MM.1S (cell line): ENCODE measurements at regions not wholly inside any gene's neighbourhood (a gene's known extent, or its start where the extent isn't known, plus 50 kb on each side); places are given as distances from the start of the nearest gene placed in this dataset.

Experiments used
- DNase-seq: peaks from one replicate; pipeline ENCODE4 v3.0.0-alpha.2; 2015
- H2AFZ ChIP-seq: fragments of 300-600 bp; sonication (generic); 2 replicates; pipeline ENCODE4 v1.6.0; 2016; ENCODE audit warnings: antibody characterized with exemption, low read length
- H3F3A ChIP-seq: fragments of 300-600 bp; sonication (generic); 2 replicates; pipeline ENCODE4 v1.6.1; 2016; ENCODE audit warnings: mild to moderate bottlenecking, antibody characterized with exemption, low read length, moderate library complexity, mixed read lengths; ENCODE audit not compliant: insufficient read depth
- H3K27ac ChIP-seq: fragments of 300-600 bp; sonication (generic); 2 replicates; pipeline ENCODE4 v1.5.1; 2016; ENCODE audit warnings: mild to moderate bottlenecking, low read length
- H3K27me3 ChIP-seq: fragments of 300-600 bp; sonication (generic); replicated peaks from 2 replicates; pipeline ENCODE4 v1.6.0; 2016; ENCODE audit warnings: low read length; ENCODE audit not compliant: insufficient read depth
- H3K36me3 ChIP-seq: fragments of 300-600 bp; sonication (generic); replicated peaks from 2 replicates; pipeline ENCODE4 v1.6.1; 2016; ENCODE audit warnings: mild to moderate bottlenecking, low read length, mixed read lengths; ENCODE audit not compliant: insufficient read depth
- H3K4me1 ChIP-seq: fragments of 300-600 bp; sonication (generic); 2 replicates; pipeline ENCODE4 v1.6.1; 2016; ENCODE audit warnings: low read length, mixed read lengths
- H3K4me2 ChIP-seq: fragments of 300-600 bp; sonication (generic); 2 replicates; pipeline ENCODE4 v1.6.0; 2016; ENCODE audit warnings: low read depth, low read length
- H3K4me3 ChIP-seq: fragments of 300-600 bp; sonication (generic); 2 replicates; pipeline ENCODE4 v1.5.1; 2016; ENCODE audit warnings: low read length, mixed read lengths
- H3K79me2 ChIP-seq: fragments of 300-600 bp; sonication (generic); 2 replicates; pipeline ENCODE4 v1.6.1; 2016; ENCODE audit warnings: mixed run types, low read length, mixed read lengths
- H3K9ac ChIP-seq: fragments of 300-600 bp; sonication (generic); 2 replicates; pipeline ENCODE4 v1.6.1; 2016; ENCODE audit warnings: low read length, mixed read lengths
- H3K9me2 ChIP-seq: fragments of 300-600 bp; sonication (generic); replicated peaks from 2 replicates; pipeline ENCODE4 v1.6.1; 2016; ENCODE audit warnings: mild to moderate bottlenecking, low read length, mixed read lengths; ENCODE audit not compliant: insufficient read depth
- H3K9me3 ChIP-seq: fragments of 300-600 bp; sonication (generic); replicated peaks from 2 replicates; pipeline ENCODE4 v1.6.1; 2016; ENCODE audit warnings: mild to moderate bottlenecking, low read length, mixed read lengths; ENCODE audit not compliant: insufficient read depth
- H4K20me1 ChIP-seq: fragments of 300-600 bp; sonication (generic); 2 replicates; pipeline ENCODE4 v1.6.1; 2016; ENCODE audit warnings: mild to moderate bottlenecking, low read length, moderate library complexity, mixed read lengths; ENCODE audit not compliant: insufficient read depth
- EZH2 ChIP-seq: fragments of 300-600 bp; sonication (generic); optimal IDR thresholded peaks from 2 replicates; pipeline ENCODE3; 2017; ENCODE audit warnings: low read depth, mild to moderate bottlenecking, antibody characterized with exemption, low read length, mixed read lengths
- EZH2phosphoT487 ChIP-seq: fragments of 300-600 bp; sonication (generic); IDR thresholded peaks from 2 replicates; pipeline ENCODE4 v1.6.1; 2018; ENCODE audit warnings: antibody characterized with exemption, low read length
- TF ChIP-seq, protein P1 (sequence below): fragments of 300-600 bp; sonication (generic); IDR thresholded peaks from 2 replicates; pipeline ENCODE4 v1.5.1; 2016; ENCODE audit warnings: antibody characterized with exemption, low read length, mixed read lengths

DNA sequence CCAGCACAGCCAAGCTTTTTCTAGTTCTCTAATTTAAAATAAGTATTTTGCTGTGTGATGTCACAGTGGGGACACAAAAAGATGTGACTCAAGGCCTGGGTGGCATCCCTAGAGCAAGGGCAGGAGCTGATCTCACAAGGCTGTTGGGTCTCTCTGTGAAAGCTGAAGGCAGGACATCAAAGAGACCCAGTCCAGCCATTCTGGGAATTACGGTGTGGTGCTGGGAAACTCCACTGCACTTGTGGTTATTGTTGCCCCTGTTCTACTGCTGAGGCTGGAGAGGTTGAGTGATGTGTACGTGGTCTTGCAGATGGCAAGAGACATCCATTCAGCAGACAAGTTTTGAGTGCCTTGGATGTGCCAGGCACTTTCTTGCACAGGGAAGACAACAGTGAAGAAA is 352.9 kb downstream of the CYRIA start:
- no peaks in the 10 kb centered on the region for H4K20me1 ChIP-seq
- no peaks in the 10 kb centered on the region for H3K4me1 ChIP-seq
- H3K9ac ChIP-seq: no peak overlapping the region
- TF ChIP-seq EZH2phosphoT487 (no peak), EZH2 (no peak)
- TF ChIP-seq, protein P1, sequence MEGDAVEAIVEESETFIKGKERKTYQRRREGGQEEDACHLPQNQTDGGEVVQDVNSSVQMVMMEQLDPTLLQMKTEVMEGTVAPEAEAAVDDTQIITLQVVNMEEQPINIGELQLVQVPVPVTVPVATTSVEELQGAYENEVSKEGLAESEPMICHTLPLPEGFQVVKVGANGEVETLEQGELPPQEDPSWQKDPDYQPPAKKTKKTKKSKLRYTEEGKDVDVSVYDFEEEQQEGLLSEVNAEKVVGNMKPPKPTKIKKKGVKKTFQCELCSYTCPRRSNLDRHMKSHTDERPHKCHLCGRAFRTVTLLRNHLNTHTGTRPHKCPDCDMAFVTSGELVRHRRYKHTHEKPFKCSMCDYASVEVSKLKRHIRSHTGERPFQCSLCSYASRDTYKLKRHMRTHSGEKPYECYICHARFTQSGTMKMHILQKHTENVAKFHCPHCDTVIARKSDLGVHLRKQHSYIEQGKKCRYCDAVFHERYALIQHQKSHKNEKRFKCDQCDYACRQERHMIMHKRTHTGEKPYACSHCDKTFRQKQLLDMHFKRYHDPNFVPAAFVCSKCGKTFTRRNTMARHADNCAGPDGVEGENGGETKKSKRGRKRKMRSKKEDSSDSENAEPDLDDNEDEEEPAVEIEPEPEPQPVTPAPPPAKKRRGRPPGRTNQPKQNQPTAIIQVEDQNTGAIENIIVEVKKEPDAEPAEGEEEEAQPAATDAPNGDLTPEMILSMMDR: no peak
- no peak overlapping the region for H2AFZ ChIP-seq
- DNase-seq: no peak
- H3K36me3 ChIP-seq: no peaks in the 10 kb centered on the region
- no peak overlapping the region for H3K27ac ChIP-seq
- no peaks in the 10 kb centered on the region for H3K9me3 ChIP-seq
- H3K9me2 ChIP-seq: no peaks in the 10 kb centered on the region
- no peaks in the 10 kb centered on the region for H3K79me2 ChIP-seq
- no peak overlapping the region for H3K4me2 ChIP-seq
- no peak overlapping the region for H3K4me3 ChIP-seq
- no peaks in the 10 kb centered on the region for H3K27me3 ChIP-seq
- no peaks in the 10 kb centered on the region for H3F3A ChIP-seq

DNA sequence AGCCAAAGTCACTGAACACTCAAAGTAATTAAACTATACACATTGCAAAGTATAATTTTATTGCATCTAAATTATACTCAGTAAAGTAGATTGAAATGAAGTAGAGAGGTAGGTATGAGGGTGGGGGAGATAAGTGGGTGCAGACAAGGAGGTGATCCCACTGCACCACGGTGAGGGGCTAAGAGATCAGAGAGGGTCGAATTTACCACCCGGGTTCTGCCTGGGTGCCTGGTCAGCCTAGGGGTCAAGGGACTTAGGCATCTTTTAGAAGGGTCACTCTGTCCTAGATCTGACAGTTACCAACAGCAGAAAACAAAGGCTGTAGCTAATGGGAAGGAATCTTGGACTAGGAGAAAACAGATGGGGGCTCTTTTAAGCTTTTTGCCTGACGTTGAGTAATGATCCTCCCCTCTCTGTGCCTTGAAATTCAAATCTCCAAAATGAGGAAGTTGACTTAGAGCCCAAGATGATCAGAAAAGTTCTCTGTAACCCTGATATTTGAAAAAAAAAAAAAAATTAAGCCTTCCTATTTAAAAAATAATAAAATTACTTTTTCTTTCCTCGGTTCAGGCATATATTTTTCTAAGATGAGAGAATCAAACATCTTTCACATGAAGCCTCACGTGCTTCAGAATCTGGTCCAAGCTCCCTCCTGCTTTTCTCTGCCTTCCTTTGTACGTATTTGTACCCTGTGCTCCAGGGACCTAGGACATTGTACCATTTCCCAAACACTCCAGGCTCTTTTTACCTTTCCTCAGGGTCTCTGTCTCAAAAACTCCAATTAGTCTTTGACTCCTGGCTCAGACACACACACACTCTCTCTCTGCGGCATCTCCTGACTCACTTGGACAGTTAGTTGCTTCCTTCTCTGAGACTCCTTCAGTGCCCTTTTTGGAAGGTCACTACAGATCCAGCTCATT is 353.9 kb downstream of the CYRIA start:
- H3K79me2 ChIP-seq: no peaks in the 10 kb centered on the region
- no peak overlapping the region for H3K4me3 ChIP-seq
- H3K4me2 ChIP-seq: no peak overlapping the region
- H4K20me1 ChIP-seq: no peaks in the 10 kb centered on the region
- no peak overlapping the region for H2AFZ ChIP-seq
- no peaks in the 10 kb centered on the region for H3K36me3 ChIP-seq
- no peak overlapping the region for H3K9ac ChIP-seq
- no peaks in the 10 kb centered on the region for H3K9me3 ChIP-seq
- H3K9me2 ChIP-seq: no peaks in the 10 kb centered on the region
- H3K4me1 ChIP-seq: no peaks in the 10 kb centered on the region
- H3F3A ChIP-seq: no peaks in the 10 kb centered on the region
- TF ChIP-seq, protein P1: no peak
- TF ChIP-seq EZH2phosphoT487: no peak
- H3K27ac ChIP-seq: no peak overlapping the region
- H3K27me3 ChIP-seq: no peaks in the 10 kb centered on the region
- no peak for DNase-seq

DNA sequence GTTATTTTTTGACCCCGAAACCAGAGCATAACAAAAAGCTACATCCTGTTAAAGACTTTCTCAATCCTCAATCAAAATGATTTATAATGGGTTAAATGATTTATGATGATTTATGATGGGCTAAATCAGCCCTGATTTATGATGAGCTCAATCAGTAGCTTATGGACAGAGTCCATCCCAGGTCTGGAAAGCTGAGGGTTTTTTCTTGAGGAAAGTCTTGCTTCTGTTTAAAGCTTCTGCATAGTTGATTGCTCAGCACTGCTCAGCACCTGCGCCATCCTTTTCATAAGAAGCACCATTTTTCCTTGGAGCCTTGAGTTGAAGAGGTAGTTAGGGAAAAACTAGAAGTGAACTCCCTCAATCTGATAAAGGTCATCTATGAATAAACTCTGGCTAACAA is 356.8 kb downstream of the CYRIA start:
- H3K9me2 ChIP-seq: no peaks in the 10 kb centered on the region
- H2AFZ ChIP-seq: no peak overlapping the region
- no peak overlapping the region for H3K4me3 ChIP-seq
- H3K79me2 ChIP-seq: no peaks in the 10 kb centered on the region
- no peaks in the 10 kb centered on the region for H3K27me3 ChIP-seq
- H3K9ac ChIP-seq: no peak overlapping the region
- no peak overlapping the region for H3K4me2 ChIP-seq
- TF ChIP-seq, protein P1: no peak
- H3F3A ChIP-seq: no peaks in the 10 kb centered on the region
- no peak for DNase-seq
- H3K36me3 ChIP-seq: no peaks in the 10 kb centered on the region
- H4K20me1 ChIP-seq: no peaks in the 10 kb centered on the region
- no peaks in the 10 kb centered on the region for H3K9me3 ChIP-seq
- H3K4me1 ChIP-seq: no peaks in the 10 kb centered on the region
- H3K27ac ChIP-seq: no peak overlapping the region
